Karpas-422 (cell line): ENCODE measurements at regions not wholly inside any gene's neighbourhood (a gene's known extent, or its start where the extent isn't known, plus 50 kb on each side); places are given as distances from the start of the nearest gene placed in this dataset. TPM values are rescaled to one million over a fixed set of nuclear protein-coding genes. Genes with fewer than 3 reads are reported as not detected.

ENCODE experiments used
- DNase-seq: peaks from one replicate; pipeline ENCODE4 v3.0.0-alpha.2; 2015
- H2AFZ ChIP-seq: fragments of 200-600 bp; sonication (generic); 2 replicates; pipeline ENCODE4 v1.6.1; 2014; ENCODE audit warnings: antibody characterized with exemption, low read length, mixed read lengths
- H3K27ac ChIP-seq: fragments of 200-600 bp; sonication (generic); 2 replicates; pipeline ENCODE4 v1.5.1; 2014; ENCODE audit warnings: mild to moderate bottlenecking, low read length, moderate library complexity
- H3K27me3 ChIP-seq: fragments of 200-600 bp; sonication (generic); 2 replicates; pipeline ENCODE4 v1.6.1; 2014; ENCODE audit warnings: low read length, mixed read lengths
- H3K36me3 ChIP-seq: fragments of 200-600 bp; sonication (generic); 2 replicates; pipeline ENCODE4 v1.6.1; 2014; ENCODE audit warnings: low read length, mixed read lengths; ENCODE audit not compliant: insufficient read depth
- H3K4me1 ChIP-seq: fragments of 200-600 bp; sonication (generic); 2 replicates; pipeline ENCODE4 v1.6.1; 2014; ENCODE audit warnings: mild to moderate bottlenecking, low read length, mixed read lengths
- H3K4me2 ChIP-seq: fragments of 200-600 bp; sonication (generic); 2 replicates; pipeline ENCODE4 v1.6.1; 2014; ENCODE audit warnings: low read length, low read depth, mild to moderate bottlenecking; ENCODE audit not compliant: poor library complexity, severe bottlenecking
- H3K4me3 ChIP-seq: fragments of 200-600 bp; sonication (generic); 2 replicates; pipeline ENCODE4 v1.5.1; 2014; ENCODE audit warnings: mild to moderate bottlenecking, antibody characterized with exemption, low read length, mixed read lengths
- H3K79me2 ChIP-seq: fragments of 200-600 bp; sonication (generic); 2 replicates; pipeline ENCODE4 v1.6.1; 2014; ENCODE audit warnings: mild to moderate bottlenecking, low read length, mixed read lengths
- H3K9ac ChIP-seq: fragments of 200-600 bp; sonication (generic); 2 replicates; pipeline ENCODE4 v1.6.0; 2014; ENCODE audit warnings: low read length
- H3K9me2 ChIP-seq: fragments of 200-600 bp; sonication (generic), shearing (Covaris generic); replicated peaks from 2 replicates; pipeline ENCODE4 v1.6.0; 2014; ENCODE audit warnings: mild to moderate bottlenecking, low read length, moderate library complexity; ENCODE audit not compliant: insufficient read depth
- H3K9me3 ChIP-seq: fragments of 300-700, 200-600 bp; sonication (generic); 2 replicates; pipeline ENCODE4 v1.6.1; 2014; ENCODE audit warnings: low read length, mixed read lengths
- H4K20me1 ChIP-seq: fragments of 200-600 bp; sonication (generic); 2 replicates; pipeline ENCODE4 v1.6.1; 2014; ENCODE audit warnings: mild to moderate bottlenecking, antibody characterized with exemption, low read length, low read depth; ENCODE audit not compliant: insufficient read depth
- small RNA-seq: library from RNA; depleted of rRNA; stranded (forward); fragments of <200 nt; gene quantifications from one replicate; pipeline ENCODE3, GENCODE V24; 2014

- H3K9ac ChIP-seq: no peak overlapping the region
- no peak overlapping the region for H3K4me3 ChIP-seq
- H3K9me2 ChIP-seq: no peaks in the 10 kb centered on the region
- no peak overlapping the region for H2AFZ ChIP-seq
- no peaks in the 10 kb centered on the region for H3K79me2 ChIP-seq
- no peak for DNase-seq
- H3K9me3 ChIP-seq: no peaks in the 10 kb centered on the region
- H4K20me1 ChIP-seq: no peaks in the 10 kb centered on the region
- no peak overlapping the region for H3K27ac ChIP-seq
- no peaks in the 10 kb centered on the region for H3K4me1 ChIP-seq
- no peaks in the 10 kb centered on the region for H3K36me3 ChIP-seq
- H3K27me3 ChIP-seq: no peaks in the 10 kb centered on the region
- H3K4me2 ChIP-seq: no peak overlapping the region
Measured at GRCh38 chr2:126586317-126586716, 69.6 kb upstream of the GYPC start.

DNA sequence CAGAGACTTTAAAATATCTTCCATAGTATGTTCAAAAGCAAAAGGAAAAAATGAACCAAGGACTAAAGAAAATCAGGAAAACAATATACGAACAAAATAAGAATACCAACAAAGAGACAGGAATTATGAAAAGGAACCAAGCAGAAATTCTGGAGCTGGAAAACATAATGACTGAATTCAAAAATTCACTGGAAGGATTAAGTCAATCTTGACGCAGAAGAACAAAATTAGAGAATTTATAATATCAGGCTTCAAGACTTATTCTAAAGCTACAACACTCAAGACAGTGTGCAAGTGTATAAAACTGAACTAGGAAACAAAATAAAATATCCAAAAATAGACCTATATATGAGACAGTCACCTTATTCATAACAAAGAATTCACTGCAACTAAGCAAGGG, 56.9 kb upstream of the GYPC start:
- Histone ChIP-seq H3K4me2 (no peak overlapping the region), H3K27ac (no peak overlapping the region), H3K9ac (no peak overlapping the region), H3K4me3 (no peak overlapping the region), H3K79me2 (no peaks in the 10 kb centered on the region), H3K9me2 (no peaks in the 10 kb centered on the region), H3K9me3 (0 out of 2 replicates have a peak, but pooled peaks cover 3% of the 10 kb centered on the region), H3K36me3 (no peaks in the 10 kb centered on the region), H4K20me1 (no peaks in the 10 kb centered on the region), H2AFZ (no peak overlapping the region), H3K4me1 (peaks cover 5% of the 10 kb centered on the region), H3K27me3 (no peaks in the 10 kb centered on the region; the same call in 1 of the 2 replicates)
- no peak for DNase-seq

GRCh38 chr2:126600742-126601141, 55.2 kb upstream of the GYPC start:
- Histone ChIP-seq H3K9me3 (0 out of 2 replicates have a peak, but pooled peaks cover 3% of the 10 kb centered on the region), H3K27ac (no peak overlapping the region), H3K9me2 (no peaks in the 10 kb centered on the region), H3K27me3 (no peaks in the 10 kb centered on the region; the same call in 1 of the 2 replicates), H3K36me3 (no peaks in the 10 kb centered on the region), H2AFZ (no peak overlapping the region), H3K79me2 (no peaks in the 10 kb centered on the region), H4K20me1 (no peaks in the 10 kb centered on the region), H3K9ac (no peak overlapping the region), H3K4me3 (no peak overlapping the region), H3K4me1 (peaks cover 5% of the 10 kb centered on the region), H3K4me2 (no peak overlapping the region)
- DNase-seq: no peak

DNA sequence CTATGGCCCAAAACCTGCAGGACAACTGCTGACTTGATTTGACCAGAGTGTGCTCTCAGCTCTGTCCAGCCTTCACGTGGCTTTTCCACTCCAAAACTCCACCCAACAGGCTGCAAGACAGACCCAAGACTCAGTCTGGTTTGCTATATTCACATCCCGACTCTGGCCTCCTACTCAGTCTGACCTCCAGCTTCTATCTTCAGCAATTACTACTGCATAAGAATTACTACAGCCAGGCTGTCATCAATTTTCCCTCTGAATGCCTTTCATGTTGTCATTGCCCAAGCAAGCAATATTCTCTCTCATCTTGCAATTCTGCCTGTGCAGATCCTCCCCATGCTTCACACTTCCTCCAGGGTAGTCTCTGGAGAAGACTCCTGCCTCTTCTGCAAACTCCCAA, 53.6 kb upstream of the GYPC start:
- Histone ChIP-seq H3K9ac (no peak overlapping the region), H2AFZ (no peak overlapping the region), H4K20me1 (no peaks in the 10 kb centered on the region), H3K36me3 (no peaks in the 10 kb centered on the region), H3K79me2 (no peaks in the 10 kb centered on the region), H3K9me2 (no peaks in the 10 kb centered on the region), H3K27ac (no peak overlapping the region), H3K4me1 (peaks cover 5% of the 10 kb centered on the region), H3K27me3 (no peaks in the 10 kb centered on the region; the same call in 1 of the 2 replicates), H3K9me3 (0 out of 2 replicates have a peak, but pooled peaks cover 3% of the 10 kb centered on the region), H3K4me2 (no peak overlapping the region), H3K4me3 (no peak overlapping the region)
- DNase-seq: no peak

Small RNA genes in the stretch of these regions (small RNA-seq; reads per million reads assigned to genes)
- gene AC097499.1: not detected
- not detected for gene RNU6-259P
